SK-N-SH (cell line): ENCODE measurements at regions not wholly inside any gene's neighbourhood (a gene's known extent, or its start where the extent isn't known, plus 50 kb on each side); places are given as distances from the start of the nearest gene placed in this dataset.

Source experiments
- CTCF ChIA-PET: fragments of 300-600, 350-600 bp; formaldehyde crosslinking; extraction: SDS; loops from one replicate; lab custom pipeline; 2021; lab: Yijun Ruan, JAX
- POLR2A ChIA-PET: fragments of 350-600 bp; sonication (Branson Sonifier 250); formaldehyde crosslinking; extraction: SDS; loops from one replicate; lab custom pipeline; 2020; ENCODE audit warnings: antibody characterized with exemption, inconsistent platforms; lab: Yijun Ruan, JAX
- DNase-seq: peaks from one replicate; pipeline ENCODE4 v3.0.0; 2012
- H2AFZ ChIP-seq: fragments of 200-600 bp; sonication (generic); 2 replicates; pipeline ENCODE4 v1.8.1; 2016; ENCODE audit warnings: antibody characterized with exemption, mild to moderate bottlenecking, low read depth
- H3F3A ChIP-seq: fragments of 200-600 bp; sonication (generic); replicated peaks from 2 replicates; pipeline ENCODE3; 2016; ENCODE audit warnings: antibody characterized with exemption, mild to moderate bottlenecking; ENCODE audit not compliant: insufficient read depth
- H3K27ac ChIP-seq, 2 experiments: fragments of 200-500 bp in 1 of 2; fragments of 200-600 bp in 1 of 2; sonication (Bioruptor generic) in 1 of 2; sonication (generic), shearing (Covaris generic) in 1 of 2; 2 replicates each; pipeline versions ENCODE4 v1.5.1 to v1.6.1; 2014 to 2016; ENCODE audit warnings: low read depth in 2 of 2, inconsistent platforms in 1 of 2, low read length in 1 of 2, mild to moderate bottlenecking in 1 of 2, mixed read lengths in 1 of 2
- H3K27me3 ChIP-seq: fragments of 200-600 bp; sonication (generic), shearing (Covaris generic); 2 replicates; pipeline ENCODE4 v1.6.1; 2016; ENCODE audit warnings: mixed run types; ENCODE audit not compliant: insufficient read depth
- H3K36me3 ChIP-seq, 2 experiments: fragments of 200-500 bp in 1 of 2; fragments of 200-600 bp in 1 of 2; sonication (Bioruptor generic) in 1 of 2; sonication (generic) in 1 of 2; replicated peaks in 1 of 2; 2 replicates each; pipeline versions ENCODE3 to v1.5.1; 2014 to 2016; ENCODE audit warnings: low read length in 1 of 2, mild to moderate bottlenecking in 1 of 2; ENCODE audit not compliant: insufficient read depth in 2 of 2, control insufficient read depth in 1 of 2
- H3K4me1 ChIP-seq, 2 experiments: fragments of 200-500 bp in 1 of 2; fragments of 200-600 bp in 1 of 2; sonication (Bioruptor generic) in 1 of 2; sonication (generic), shearing (Covaris generic) in 1 of 2; 2 replicates each; pipeline versions ENCODE4 v1.5.1 to v1.6.1; 2014 to 2016; ENCODE audit warnings: low read depth in 1 of 2, low read length in 1 of 2, mixed run types in 1 of 2; ENCODE audit not compliant: insufficient read depth in 2 of 2, control insufficient read depth in 1 of 2
- H3K4me2 ChIP-seq: fragments of 200-600 bp; sonication (generic), shearing (Covaris generic); 2 replicates; pipeline ENCODE4 v1.6.1; 2017; ENCODE audit warnings: mixed run types
- H3K4me3 ChIP-seq, 2 experiments: fragments of 200-500 bp in 1 of 2; fragments of 200-600 bp in 1 of 2; sonication (Bioruptor generic) in 1 of 2; sonication (generic), shearing (Covaris generic) in 1 of 2; 2 replicates each; pipeline versions ENCODE4 v1.5.1 to v1.8.1; 2014 to 2016; ENCODE audit warnings: low read depth in 2 of 2, inconsistent platforms in 1 of 2, low read length in 1 of 2, mild to moderate bottlenecking in 1 of 2, mixed read lengths in 1 of 2, moderate library complexity in 1 of 2
- H3K79me2 ChIP-seq: fragments of 200-600 bp; sonication (generic); 2 replicates; pipeline ENCODE4 v1.8.1; 2017; ENCODE audit warnings: mild to moderate bottlenecking; ENCODE audit not compliant: insufficient read depth
- H3K9ac ChIP-seq: fragments of 200-600 bp; sonication (generic); 2 replicates; pipeline ENCODE4 v1.6.1; 2017; ENCODE audit warnings: mixed run types
- H3K9me2 ChIP-seq: fragments of 200-600 bp; sonication (generic); 2 replicates; pipeline ENCODE4 v1.6.1; 2017; ENCODE audit warnings: mixed run types
- H3K9me3 ChIP-seq: fragments of 200-600 bp; sonication (generic); 2 replicates; pipeline ENCODE4 v1.6.1; 2017; ENCODE audit warnings: mixed run types, mild to moderate bottlenecking, moderate library complexity
- H4K20me1 ChIP-seq: fragments of 200-600 bp; sonication (generic); 2 replicates; pipeline ENCODE4 v1.6.1; 2017; ENCODE audit warnings: mild to moderate bottlenecking, mixed run types; ENCODE audit not compliant: insufficient read depth
- CHD2 ChIP-seq: fragments of 150-350 bp; IDR thresholded peaks from 2 replicates; pipeline ENCODE4 v1.6.1; 2018; ENCODE audit warnings: low read length; ENCODE audit not compliant: partially characterized antibody
- FOSL2 ChIP-seq: IDR thresholded peaks from 2 replicates; pipeline ENCODE4 v1.4.0; 2012; ENCODE audit warnings: low read depth, mild to moderate bottlenecking, moderate library complexity, borderline replicate concordance
- FOXM1 ChIP-seq: IDR thresholded peaks from 2 replicates; pipeline ENCODE4 v1.4.0; 2012; ENCODE audit warnings: low read depth, mild to moderate bottlenecking
- GABPA ChIP-seq: IDR thresholded peaks from 2 replicates; pipeline ENCODE4 v1.4.0; 2012; ENCODE audit warnings: low read depth, mild to moderate bottlenecking
- MEF2A ChIP-seq: IDR thresholded peaks from 2 replicates; pipeline ENCODE4 v1.4.0; 2012; ENCODE audit warnings: low read depth, borderline replicate concordance
- MXI1 ChIP-seq: IDR thresholded peaks from 2 replicates; pipeline ENCODE4 v1.6.1; 2012; ENCODE audit warnings: mild to moderate bottlenecking, low read depth, low read length, improper control_type of control experiment
- NFIC ChIP-seq: IDR thresholded peaks from 2 replicates; pipeline ENCODE4 v1.4.0; 2012; ENCODE audit warnings: borderline replicate concordance
- NRF1 ChIP-seq: IDR thresholded peaks from 2 replicates; pipeline ENCODE4 v1.6.1; 2012; ENCODE audit warnings: low read depth, mild to moderate bottlenecking, low read length
- POLR2AphosphoS5 ChIP-seq: IDR thresholded peaks from 2 replicates; pipeline ENCODE4 v1.6.1; 2012; ENCODE audit warnings: low read depth, low read length
- RXRA ChIP-seq: IDR thresholded peaks from 2 replicates; pipeline ENCODE4 v1.4.0; 2012; ENCODE audit warnings: low read depth, mild to moderate bottlenecking, borderline replicate concordance
- SIN3A ChIP-seq: IDR thresholded peaks from 2 replicates; pipeline ENCODE4 v1.6.1; 2012; ENCODE audit warnings: low read depth, mild to moderate bottlenecking, low read length, moderate library complexity, borderline replicate concordance
- TEAD4 ChIP-seq: IDR thresholded peaks from 2 replicates; pipeline ENCODE4 v1.4.0; 2012; ENCODE audit warnings: mild to moderate bottlenecking, borderline replicate concordance; ENCODE audit not compliant: insufficient read depth
- USF1 ChIP-seq: IDR thresholded peaks from 2 replicates; pipeline ENCODE4 v1.4.0; 2012; ENCODE audit warnings: low read depth, borderline replicate concordance
- USF2 ChIP-seq: fragments of 150-350 bp; IDR thresholded peaks from 2 replicates; pipeline ENCODE4 v1.6.1; 2017; ENCODE audit warnings: antibody characterized with exemption, low read length, low read depth, borderline replicate concordance
- YY1 ChIP-seq: IDR thresholded peaks from 2 replicates; pipeline ENCODE4 v1.4.0; 2012; ENCODE audit warnings: low read depth, mild to moderate bottlenecking
- WGBS: methylation state at CpG from one replicate; pipeline ENCODE4 v1.1.6; 2017; ENCODE audit warnings: low lambda C conversion rate; 5-methylcytosine and 5-hydroxymethylcytosine counted together
- TF ChIP-seq, protein P1 (sequence below): IDR thresholded peaks from 2 replicates; pipeline ENCODE4; 2012
- TF ChIP-seq, protein P2 (sequence below): fragments of 200-600 bp; sonication (generic); IDR thresholded peaks from 2 replicates; pipeline ENCODE4 v1.6.1; 2017; ENCODE audit warnings: antibody characterized with exemption, mild to moderate bottlenecking, moderate library complexity
- TF ChIP-seq, protein P3 (sequence below): IDR thresholded peaks from 2 replicates; pipeline ENCODE4 v1.4.0; 2012; ENCODE audit warnings: low read depth, borderline replicate concordance
- TF ChIP-seq, protein P4 (sequence below): IDR thresholded peaks from 2 replicates; pipeline ENCODE4 v1.4.0; 2012; ENCODE audit warnings: low read depth
- TF ChIP-seq, protein P5 (sequence below): fragments of 150-350 bp; IDR thresholded peaks from 2 replicates; pipeline ENCODE4 v1.6.1; 2016; ENCODE audit warnings: mild to moderate bottlenecking, low read depth, low read length

GRCh38 chr21:38619480-38619879 is 121.2 kb upstream of the ERG start:
- H3K27ac ChIP-seq: no peak overlapping the region
- no peak overlapping the region for H2AFZ ChIP-seq
- H3K36me3 ChIP-seq: no peaks in the 10 kb centered on the region
- H3K9ac ChIP-seq: no peak overlapping the region
- 59% methylated on average over 2 of the region's 2 CpGs for WGBS
- H3K79me2 ChIP-seq: no peaks in the 10 kb centered on the region
- no peak for DNase-seq
- H3K9me3 ChIP-seq: no peaks in the 10 kb centered on the region
- H3K4me2 ChIP-seq: no peak overlapping the region
- POLR2A ChIA-PET: no interaction called here
- no peaks in the 10 kb centered on the region for H4K20me1 ChIP-seq
- no peaks in the 10 kb centered on the region for H3K9me2 ChIP-seq
- no peaks in the 10 kb centered on the region for H3K4me1 ChIP-seq
- CTCF ChIA-PET: no interaction called here
- no peaks in the 10 kb centered on the region for H3F3A ChIP-seq
- no peaks in the 10 kb centered on the region for H3K27me3 ChIP-seq
- H3K4me3 ChIP-seq: no peak overlapping the region
- TF ChIP-seq, protein P1, sequence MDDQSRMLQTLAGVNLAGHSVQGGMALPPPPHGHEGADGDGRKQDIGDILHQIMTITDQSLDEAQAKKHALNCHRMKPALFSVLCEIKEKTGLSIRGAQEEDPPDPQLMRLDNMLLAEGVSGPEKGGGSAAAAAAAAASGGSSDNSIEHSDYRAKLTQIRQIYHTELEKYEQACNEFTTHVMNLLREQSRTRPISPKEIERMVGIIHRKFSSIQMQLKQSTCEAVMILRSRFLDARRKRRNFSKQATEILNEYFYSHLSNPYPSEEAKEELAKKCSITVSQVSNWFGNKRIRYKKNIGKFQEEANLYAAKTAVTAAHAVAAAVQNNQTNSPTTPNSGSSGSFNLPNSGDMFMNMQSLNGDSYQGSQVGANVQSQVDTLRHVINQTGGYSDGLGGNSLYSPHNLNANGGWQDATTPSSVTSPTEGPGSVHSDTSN: no peak
- no peak for TF ChIP-seq USF2
- no peak for TF ChIP-seq USF1
- no peak for TF ChIP-seq TEAD4
- TF ChIP-seq NFIC: no peak
- no peak for TF ChIP-seq MEF2A
- TF ChIP-seq, protein P2, sequence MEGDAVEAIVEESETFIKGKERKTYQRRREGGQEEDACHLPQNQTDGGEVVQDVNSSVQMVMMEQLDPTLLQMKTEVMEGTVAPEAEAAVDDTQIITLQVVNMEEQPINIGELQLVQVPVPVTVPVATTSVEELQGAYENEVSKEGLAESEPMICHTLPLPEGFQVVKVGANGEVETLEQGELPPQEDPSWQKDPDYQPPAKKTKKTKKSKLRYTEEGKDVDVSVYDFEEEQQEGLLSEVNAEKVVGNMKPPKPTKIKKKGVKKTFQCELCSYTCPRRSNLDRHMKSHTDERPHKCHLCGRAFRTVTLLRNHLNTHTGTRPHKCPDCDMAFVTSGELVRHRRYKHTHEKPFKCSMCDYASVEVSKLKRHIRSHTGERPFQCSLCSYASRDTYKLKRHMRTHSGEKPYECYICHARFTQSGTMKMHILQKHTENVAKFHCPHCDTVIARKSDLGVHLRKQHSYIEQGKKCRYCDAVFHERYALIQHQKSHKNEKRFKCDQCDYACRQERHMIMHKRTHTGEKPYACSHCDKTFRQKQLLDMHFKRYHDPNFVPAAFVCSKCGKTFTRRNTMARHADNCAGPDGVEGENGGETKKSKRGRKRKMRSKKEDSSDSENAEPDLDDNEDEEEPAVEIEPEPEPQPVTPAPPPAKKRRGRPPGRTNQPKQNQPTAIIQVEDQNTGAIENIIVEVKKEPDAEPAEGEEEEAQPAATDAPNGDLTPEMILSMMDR: no peak
- no peak for TF ChIP-seq FOXM1
- TF ChIP-seq MXI1: no peak
- TF ChIP-seq, protein P3, sequence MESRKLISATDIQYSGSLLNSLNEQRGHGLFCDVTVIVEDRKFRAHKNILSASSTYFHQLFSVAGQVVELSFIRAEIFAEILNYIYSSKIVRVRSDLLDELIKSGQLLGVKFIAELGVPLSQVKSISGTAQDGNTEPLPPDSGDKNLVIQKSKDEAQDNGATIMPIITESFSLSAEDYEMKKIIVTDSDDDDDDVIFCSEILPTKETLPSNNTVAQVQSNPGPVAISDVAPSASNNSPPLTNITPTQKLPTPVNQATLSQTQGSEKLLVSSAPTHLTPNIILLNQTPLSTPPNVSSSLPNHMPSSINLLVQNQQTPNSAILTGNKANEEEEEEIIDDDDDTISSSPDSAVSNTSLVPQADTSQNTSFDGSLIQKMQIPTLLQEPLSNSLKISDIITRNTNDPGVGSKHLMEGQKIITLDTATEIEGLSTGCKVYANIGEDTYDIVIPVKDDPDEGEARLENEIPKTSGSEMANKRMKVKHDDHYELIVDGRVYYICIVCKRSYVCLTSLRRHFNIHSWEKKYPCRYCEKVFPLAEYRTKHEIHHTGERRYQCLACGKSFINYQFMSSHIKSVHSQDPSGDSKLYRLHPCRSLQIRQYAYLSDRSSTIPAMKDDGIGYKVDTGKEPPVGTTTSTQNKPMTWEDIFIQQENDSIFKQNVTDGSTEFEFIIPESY: no peak
- TF ChIP-seq CHD2: no peak
- no peak for TF ChIP-seq SIN3A
- TF ChIP-seq, protein P4, sequence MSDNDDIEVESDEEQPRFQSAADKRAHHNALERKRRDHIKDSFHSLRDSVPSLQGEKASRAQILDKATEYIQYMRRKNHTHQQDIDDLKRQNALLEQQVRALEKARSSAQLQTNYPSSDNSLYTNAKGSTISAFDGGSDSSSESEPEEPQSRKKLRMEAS: no peak
- no peak for TF ChIP-seq POLR2AphosphoS5
- no peak for TF ChIP-seq NRF1
- TF ChIP-seq, protein P5, sequence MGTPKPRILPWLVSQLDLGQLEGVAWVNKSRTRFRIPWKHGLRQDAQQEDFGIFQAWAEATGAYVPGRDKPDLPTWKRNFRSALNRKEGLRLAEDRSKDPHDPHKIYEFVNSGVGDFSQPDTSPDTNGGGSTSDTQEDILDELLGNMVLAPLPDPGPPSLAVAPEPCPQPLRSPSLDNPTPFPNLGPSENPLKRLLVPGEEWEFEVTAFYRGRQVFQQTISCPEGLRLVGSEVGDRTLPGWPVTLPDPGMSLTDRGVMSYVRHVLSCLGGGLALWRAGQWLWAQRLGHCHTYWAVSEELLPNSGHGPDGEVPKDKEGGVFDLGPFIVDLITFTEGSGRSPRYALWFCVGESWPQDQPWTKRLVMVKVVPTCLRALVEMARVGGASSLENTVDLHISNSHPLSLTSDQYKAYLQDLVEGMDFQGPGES: no peak
- TF ChIP-seq GABPA: no peak
- no peak for TF ChIP-seq FOSL2
- no peak for TF ChIP-seq YY1
- no peak for TF ChIP-seq RXRA
- TF ChIP-seq, all 33 proteins: peak for 0
